ENCODE measurements at regions not wholly inside any gene's neighbourhood (a gene's known extent, or its start where the extent isn't known, plus 50 kb on each side); places are given as distances from the start of the nearest gene placed in this dataset.

- Histone ChIP-seq H3K27me3 (ENCODE audit: low read depth) (no peaks in the 10 kb centered on the region), H3K27ac (no peak overlapping the region), H3K36me3 (no peaks in the 10 kb centered on the region), H3K4me1 (no peaks in the 10 kb centered on the region), H3K9me3 (no peaks in the 10 kb centered on the region), H3K4me3 (no peak overlapping the region)
- TF ChIP-seq CTCF (IDR thresholded peaks at IDR 0.05), result no peak
- ATAC-seq, result no peak
- no peak for DNase-seq
- intact Hi-C loops (cut with DNase I), result no loop called here
Measured at GRCh38 chr4:123609829-123610228, 213.2 kb downstream of the SPRY1 start.

- Histone ChIP-seq H3K36me3 (no peaks in the 10 kb centered on the region), H3K4me3 (no peak overlapping the region), H3K4me1 (peaks cover 19% of the 10 kb centered on the region), H3K9me3 (no peaks in the 10 kb centered on the region), H3K27me3 (ENCODE audit: low read depth) (no peaks in the 10 kb centered on the region), H3K27ac (no peak overlapping the region)
- intact Hi-C loops (cut with DNase I), result no loop called here
- no peak for TF ChIP-seq CTCF (IDR thresholded peaks at IDR 0.05)
- DNase-seq (no peak), ATAC-seq (no peak)
Measured at GRCh38 chr4:123613586-123614344, 217.2 kb downstream of the SPRY1 start.

GRCh38 chr4:123615901-123616300 lies 219.3 kb downstream of the SPRY1 start:
- TF ChIP-seq CTCF (IDR thresholded peaks at IDR 0.05), result no peak
- Histone ChIP-seq H3K36me3 (no peaks in the 10 kb centered on the region), H3K27ac (no peak overlapping the region), H3K4me1 (peaks cover 19% of the 10 kb centered on the region), H3K4me3 (no peak overlapping the region), H3K27me3 (ENCODE audit: low read depth) (no peaks in the 10 kb centered on the region), H3K9me3 (no peaks in the 10 kb centered on the region)
- ATAC-seq (no peak), DNase-seq (no peak)
- intact Hi-C loops (cut with DNase I), result no loop called here

- DNase-seq (peak; percentile 77), ATAC-seq (peak; percentile 87 to 93)
- Histone ChIP-seq H3K4me3 (no peak overlapping the region), H3K27me3 (ENCODE audit: low read depth) (no peaks in the 10 kb centered on the region), H3K4me1 (peaks cover 26% of the 10 kb centered on the region), H3K27ac (peak overlapping the region; percentile 61), H3K9me3 (no peaks in the 10 kb centered on the region), H3K36me3 (no peaks in the 10 kb centered on the region)
- no peak for TF ChIP-seq CTCF (IDR thresholded peaks at IDR 0.05)
- intact Hi-C loops (cut with DNase I), result no loop called here
Measured at GRCh38 chr4:123616951-123617461, 220.4 kb downstream of the SPRY1 start.

GRCh38 chr4:123617791-123618190 lies 221.2 kb downstream of the SPRY1 start:
- Histone ChIP-seq H3K27ac (no peak overlapping the region), H3K4me1 (peaks cover 26% of the 10 kb centered on the region), H3K4me3 (no peak overlapping the region), H3K36me3 (no peaks in the 10 kb centered on the region), H3K9me3 (no peaks in the 10 kb centered on the region), H3K27me3 (ENCODE audit: low read depth) (no peaks in the 10 kb centered on the region)
- intact Hi-C loops (cut with DNase I), result no loop called here
- DNase-seq, result no peak
- no peak for ATAC-seq
- TF ChIP-seq CTCF (IDR thresholded peaks at IDR 0.05), result no peak

Measured in lower lobe of right lung (tissue), 2 donors.